Type B pancreatic cell (in vitro differentiated cells): ENCODE measurements at regions not wholly inside any gene's neighbourhood (a gene's known extent, or its start where the extent isn't known, plus 50 kb on each side); places are given as distances from the start of the nearest gene placed in this dataset.
A peak's percentile ranks its signal among the peaks of the same experiment; 100 is the strongest.

Source experiments
- DNase-seq: peaks from one replicate; pipeline ENCODE4 v3.0.0; 2021; ENCODE audit warnings: mixed read lengths; ENCODE audit not compliant: unreplicated experiment; ENCODE audit errors: extremely low spot score
- H3K27ac Mint-ChIP-seq: 2 replicates; pipeline ENCODE4 v1.8.0; 2021; ENCODE audit warnings: mild to moderate bottlenecking, mixed read lengths
- H3K27me3 Mint-ChIP-seq: 2 replicates; pipeline ENCODE4 v1.8.0; 2021; ENCODE audit warnings: mixed read lengths
- H3K36me3 Mint-ChIP-seq: 2 replicates; pipeline ENCODE4 v1.8.0; 2021; ENCODE audit warnings: mixed read lengths
- H3K4me1 Mint-ChIP-seq: one replicate; pipeline ENCODE4 v1.8.0; 2021; ENCODE audit warnings: mixed read lengths; ENCODE audit not compliant: unreplicated experiment
- H3K4me3 Mint-ChIP-seq: 2 replicates; pipeline ENCODE4 v1.8.0; 2021; ENCODE audit warnings: mild to moderate bottlenecking, mixed read lengths
- H3K9me3 Mint-ChIP-seq: 2 replicates; pipeline ENCODE4 v1.8.0; 2021; ENCODE audit warnings: mixed read lengths
- CTCF ChIP-seq: fragments of 200-600 bp; sonication (generic); conservative IDR thresholded peaks from 2 replicates; pipeline ENCODE4 v1.5.0; 2021; ENCODE audit warnings: antibody characterized with exemption, mild to moderate bottlenecking

GRCh38 chr9:2335260-2335659, 286.3 kb upstream of the VLDLR start:
- TF ChIP-seq CTCF = no peak
- Mint-ChIP-seq H3K4me3 (no peak overlapping the region), H3K27ac (no peak overlapping the region), H3K27me3 (no peaks in the 10 kb centered on the region), H3K4me1 (peaks cover 51% of the 10 kb centered on the region), H3K36me3 (no peaks in the 10 kb centered on the region), H3K9me3 (peaks cover 6% of the 10 kb centered on the region)
- DNase-seq = no peak

- DNase-seq = no peak
- no peaks in the 10 kb centered on the region for H3K27me3 Mint-ChIP-seq
- no peaks in the 10 kb centered on the region for H3K9me3 Mint-ChIP-seq
- H3K4me1 Mint-ChIP-seq = peaks cover 51% of the 10 kb centered on the region
- H3K36me3 Mint-ChIP-seq = no peaks in the 10 kb centered on the region
- peak; percentile 46 for TF ChIP-seq CTCF
- H3K4me3 Mint-ChIP-seq = peak overlapping the region; percentile 48
- H3K27ac Mint-ChIP-seq = no peak overlapping the region
Observed at GRCh38 chr9:2336055-2336454, 285.5 kb upstream of the VLDLR start.

GRCh38 chr9:2337131-2337530, 284.5 kb upstream of the VLDLR start:
- Mint-ChIP-seq H3K36me3 (no peaks in the 10 kb centered on the region), H3K4me1 (peaks cover 51% of the 10 kb centered on the region)

GRCh38 chr9:2337627-2338026, 284.0 kb upstream of the VLDLR start:
- Mint-ChIP-seq H3K27me3 (no peaks in the 10 kb centered on the region), H3K4me1 (peaks cover 46% of the 10 kb centered on the region), H3K36me3 (no peaks in the 10 kb centered on the region), H3K9me3 (no peaks in the 10 kb centered on the region), H3K27ac (no peak overlapping the region), H3K4me3 (no peak overlapping the region)
- DNase-seq = no peak
- no peak for TF ChIP-seq CTCF

More at GRCh38 chr9:2337131-2337530, 284.5 kb upstream of the VLDLR start:
- DNase-seq = no peak
- TF ChIP-seq CTCF = no peak
- Mint-ChIP-seq H3K27ac (no peak overlapping the region), H3K9me3 (no peaks in the 10 kb centered on the region), H3K4me3 (no peak overlapping the region), H3K27me3 (no peaks in the 10 kb centered on the region)

- no peaks in the 10 kb centered on the region for H3K27me3 Mint-ChIP-seq
- DNase-seq = no peak
- H3K36me3 Mint-ChIP-seq = no peaks in the 10 kb centered on the region
- no peak overlapping the region for H3K27ac Mint-ChIP-seq
- peaks cover 38% of the 10 kb centered on the region for H3K4me1 Mint-ChIP-seq
- no peak overlapping the region for H3K4me3 Mint-ChIP-seq
- no peak for TF ChIP-seq CTCF
- peaks cover 3% of the 10 kb centered on the region for H3K9me3 Mint-ChIP-seq
Observed at GRCh38 chr9:2338777-2339365, 282.7 kb upstream of the VLDLR start.

GRCh38 chr9:2339416-2339815, 282.2 kb upstream of the VLDLR start:
- TF ChIP-seq CTCF = no peak
- Mint-ChIP-seq H3K36me3 (no peaks in the 10 kb centered on the region), H3K9me3 (peaks cover 3% of the 10 kb centered on the region), H3K4me1 (peaks cover 38% of the 10 kb centered on the region), H3K27ac (no peak overlapping the region), H3K4me3 (no peak overlapping the region), H3K27me3 (no peaks in the 10 kb centered on the region)
- DNase-seq = no peak
